CD4-positive, alpha-beta T cell treated with Interleukin-17A for 4 hours (primary cell): ENCODE measurements at regions not wholly inside any gene's neighbourhood (a gene's known extent, or its start where the extent isn't known, plus 50 kb on each side); places are given as distances from the start of the nearest gene placed in this dataset.

Source experiments
- DNase-seq: peaks from one replicate; pipeline ENCODE4 v3.0.0-alpha.2; 2020; ENCODE audit warnings: mixed read lengths

- DNase-seq, result no peak
These were observed 140.6 kb downstream of the C5orf15 start for GRCh38 chr5:133827830-133828229.

GRCh38 chr5:133827011-133827410, 141.4 kb downstream of the C5orf15 start:
- DNase-seq, result no peak

- peak; percentile 31 for DNase-seq
These were observed 142.7 kb downstream of the C5orf15 start for GRCh38 chr5:133825631-133826289.

GRCh38 chr5:133824661-133825254, 143.7 kb downstream of the C5orf15 start:
- no peak for DNase-seq

- no peak for DNase-seq
These were observed 146.5 kb downstream of the C5orf15 start for GRCh38 chr5:133821889-133822288.

- DNase-seq, result no peak
These were observed 147.1 kb downstream of the C5orf15 start for GRCh38 chr5:133821311-133821741.

GRCh38 chr5:133820507-133820906, 147.9 kb downstream of the C5orf15 start:
- DNase-seq, result no peak

GRCh38 chr5:133819977-133820471, 148.4 kb downstream of the C5orf15 start:
- DNase-seq, result no peak

GRCh38 chr5:133818869-133819600, 149.4 kb downstream of the C5orf15 start:
- DNase-seq, result no peak

GRCh38 chr5:133818031-133818431, 150.4 kb downstream of the C5orf15 start:
- DNase-seq, result no peak

- no peak for DNase-seq
These were observed 151.0 kb downstream of the C5orf15 start for GRCh38 chr5:133817456-133817855.

- no peak for DNase-seq
These were observed 151.6 kb downstream of the C5orf15 start for GRCh38 chr5:133816791-133817190.

GRCh38 chr5:133814152-133814551, 154.3 kb downstream of the C5orf15 start:
- DNase-seq, result no peak

- no peak for DNase-seq
These were observed 157.3 kb downstream of the C5orf15 start for GRCh38 chr5:133811168-133811567.

- no peak for DNase-seq
These were observed 158.6 kb downstream of the C5orf15 start for GRCh38 chr5:133809801-133810200.

GRCh38 chr5:133807348-133807747, 161.1 kb downstream of the C5orf15 start:
- no peak for DNase-seq

GRCh38 chr5:133806847-133807246, 161.6 kb downstream of the C5orf15 start:
- no peak for DNase-seq

- DNase-seq, result no peak
These were observed 166.3 kb downstream of the C5orf15 start for GRCh38 chr5:133801955-133802751.

- DNase-seq, result no peak
These were observed 167.0 kb downstream of the C5orf15 start for GRCh38 chr5:133801431-133801830.

- no peak for DNase-seq
These were observed 168.7 kb downstream of the C5orf15 start for GRCh38 chr5:133799571-133800237.

GRCh38 chr5:133797167-133797566, 171.3 kb downstream of the C5orf15 start:
- DNase-seq, result no peak

GRCh38 chr5:133796186-133796585, 172.2 kb downstream of the C5orf15 start:
- no peak for DNase-seq
